Spleen (tissue), 7 donors: ENCODE measurements at regions not wholly inside any gene's neighbourhood (a gene's known extent, or its start where the extent isn't known, plus 50 kb on each side); places are given as distances from the start of the nearest gene placed in this dataset.

ENCODE experiments used
- POLR2A ChIP-seq, 3 donors: fragments of 450-650 bp; IDR thresholded peaks; one replicate each; pipeline ENCODE4 v1.5.1; 2017; ENCODE audit warnings: antibody characterized with exemption in 3 of 3, mild to moderate bottlenecking in 1 of 3
- TF ChIP-seq, protein P1 (sequence below), 11 experiments: fragments of 200-600 bp in 7 of 11; fragments of 450-650 bp in 4 of 11; sonication (generic) in 4 of 11; IDR thresholded peaks in 8 of 11; conservative IDR thresholded peaks in 3 of 11; 1 replicate in 7 of 11; 2 replicates in 4 of 11; pipeline versions ENCODE4 v1.4.0 to v1.8.0; 2016 to 2021; ENCODE audit warnings: antibody characterized with exemption in 11 of 11, inconsistent platforms in 4 of 11, mild to moderate bottlenecking in 1 of 11
- donor health status: DM: no; HTN: no; CAD: no; lungs with moderate emphysema.
- donor health status: DM: no; HTN: no; CAD: no.
- donor health status: DM: no; HTN: no; CAD: no.

DNA sequence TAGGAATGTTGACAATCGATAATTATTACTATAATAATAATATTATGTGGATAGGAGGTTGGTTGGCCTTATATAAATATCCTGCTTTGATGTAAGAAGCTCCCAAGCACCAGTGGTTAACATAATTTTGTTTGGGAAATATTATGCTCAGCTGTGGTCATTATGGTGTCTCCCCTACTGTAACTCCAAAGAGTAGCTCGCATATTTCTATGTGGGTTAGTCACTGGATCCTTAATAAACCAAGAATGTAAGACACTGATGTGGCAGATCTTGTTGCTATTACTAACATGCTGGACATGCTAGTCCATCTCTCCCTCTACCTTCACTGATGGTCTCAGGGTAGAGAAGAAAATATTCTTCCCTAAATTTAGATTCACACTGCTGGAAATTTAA is 79.2 kb upstream of the RALGPS2 start:
- TF ChIP-seq, protein P1, sequence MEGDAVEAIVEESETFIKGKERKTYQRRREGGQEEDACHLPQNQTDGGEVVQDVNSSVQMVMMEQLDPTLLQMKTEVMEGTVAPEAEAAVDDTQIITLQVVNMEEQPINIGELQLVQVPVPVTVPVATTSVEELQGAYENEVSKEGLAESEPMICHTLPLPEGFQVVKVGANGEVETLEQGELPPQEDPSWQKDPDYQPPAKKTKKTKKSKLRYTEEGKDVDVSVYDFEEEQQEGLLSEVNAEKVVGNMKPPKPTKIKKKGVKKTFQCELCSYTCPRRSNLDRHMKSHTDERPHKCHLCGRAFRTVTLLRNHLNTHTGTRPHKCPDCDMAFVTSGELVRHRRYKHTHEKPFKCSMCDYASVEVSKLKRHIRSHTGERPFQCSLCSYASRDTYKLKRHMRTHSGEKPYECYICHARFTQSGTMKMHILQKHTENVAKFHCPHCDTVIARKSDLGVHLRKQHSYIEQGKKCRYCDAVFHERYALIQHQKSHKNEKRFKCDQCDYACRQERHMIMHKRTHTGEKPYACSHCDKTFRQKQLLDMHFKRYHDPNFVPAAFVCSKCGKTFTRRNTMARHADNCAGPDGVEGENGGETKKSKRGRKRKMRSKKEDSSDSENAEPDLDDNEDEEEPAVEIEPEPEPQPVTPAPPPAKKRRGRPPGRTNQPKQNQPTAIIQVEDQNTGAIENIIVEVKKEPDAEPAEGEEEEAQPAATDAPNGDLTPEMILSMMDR (IDR thresholded peaks at IDR 0.05 in 8 of 11, conservative IDR thresholded peaks at IDR 0.05 in 3 of 11) = no peak
- no peak for TF ChIP-seq POLR2A (IDR thresholded peaks at IDR 0.05)
